ENCODE measurements at regions not wholly inside any gene's neighbourhood (a gene's known extent, or its start where the extent isn't known, plus 50 kb on each side); places are given as distances from the start of the nearest gene placed in this dataset.

- TF ChIP-seq, protein P1, sequence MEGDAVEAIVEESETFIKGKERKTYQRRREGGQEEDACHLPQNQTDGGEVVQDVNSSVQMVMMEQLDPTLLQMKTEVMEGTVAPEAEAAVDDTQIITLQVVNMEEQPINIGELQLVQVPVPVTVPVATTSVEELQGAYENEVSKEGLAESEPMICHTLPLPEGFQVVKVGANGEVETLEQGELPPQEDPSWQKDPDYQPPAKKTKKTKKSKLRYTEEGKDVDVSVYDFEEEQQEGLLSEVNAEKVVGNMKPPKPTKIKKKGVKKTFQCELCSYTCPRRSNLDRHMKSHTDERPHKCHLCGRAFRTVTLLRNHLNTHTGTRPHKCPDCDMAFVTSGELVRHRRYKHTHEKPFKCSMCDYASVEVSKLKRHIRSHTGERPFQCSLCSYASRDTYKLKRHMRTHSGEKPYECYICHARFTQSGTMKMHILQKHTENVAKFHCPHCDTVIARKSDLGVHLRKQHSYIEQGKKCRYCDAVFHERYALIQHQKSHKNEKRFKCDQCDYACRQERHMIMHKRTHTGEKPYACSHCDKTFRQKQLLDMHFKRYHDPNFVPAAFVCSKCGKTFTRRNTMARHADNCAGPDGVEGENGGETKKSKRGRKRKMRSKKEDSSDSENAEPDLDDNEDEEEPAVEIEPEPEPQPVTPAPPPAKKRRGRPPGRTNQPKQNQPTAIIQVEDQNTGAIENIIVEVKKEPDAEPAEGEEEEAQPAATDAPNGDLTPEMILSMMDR (optimal IDR thresholded peaks at IDR 0.05 in 1 of 3, IDR thresholded peaks at IDR 0.05 in 1 of 3, conservative IDR thresholded peaks at IDR 0.05 in 1 of 3; ENCODE audit: extremely low read depth in 1 of 3, insufficient read depth in 2 of 3, low read length in 3 of 3), result no peak
- TF ChIP-seq EZH2 (IDR thresholded peaks at IDR 0.05; ENCODE audit: low read length), result no peak
Measured at GRCh38 chr10:125399289-125399688, 238.9 kb upstream of the CTBP2 start.

Data from keratinocyte (primary cell).